ENCODE measurements at regions not wholly inside any gene's neighbourhood (a gene's known extent, or its start where the extent isn't known, plus 50 kb on each side); places are given as distances from the start of the nearest gene placed in this dataset.

GRCh38 chr2:207316906-207317305 lies 151.2 kb upstream of the KLF7 start:
- TF ChIP-seq CTCF (IDR thresholded peaks at IDR 0.05; ENCODE audit: low read depth, low read length) (no peak), EZH2phosphoT487 (IDR thresholded peaks at IDR 0.05; ENCODE audit: low read depth) (no peak)

Measured in OCI-LY3 (cell line).